Nephron progenitor cell (in vitro differentiated cells): ENCODE measurements at regions not wholly inside any gene's neighbourhood (a gene's known extent, or its start where the extent isn't known, plus 50 kb on each side); places are given as distances from the start of the nearest gene placed in this dataset.

Experiments used
- DNase-seq: peaks from one replicate; pipeline ENCODE4 v3.0.0; 2021
- H3K27ac Mint-ChIP-seq: 2 replicates; pipeline ENCODE4 v1.8.0; 2021; ENCODE audit warnings: mild to moderate bottlenecking, moderate library complexity, mixed read lengths
- H3K27me3 Mint-ChIP-seq: 2 replicates; pipeline ENCODE4 v1.8.0; 2021; ENCODE audit warnings: mild to moderate bottlenecking, low read depth, mixed read lengths; ENCODE audit not compliant: poor library complexity
- H3K36me3 Mint-ChIP-seq: 2 replicates; pipeline ENCODE4 v1.8.0; 2021; ENCODE audit warnings: low read depth, mixed read lengths
- H3K4me1 Mint-ChIP-seq: 2 replicates; pipeline ENCODE4 v1.8.0; 2021; ENCODE audit warnings: mixed read lengths
- H3K4me3 Mint-ChIP-seq: 2 replicates; pipeline ENCODE4 v1.8.0; 2021; ENCODE audit warnings: mild to moderate bottlenecking, moderate library complexity, mixed read lengths
- H3K9me3 Mint-ChIP-seq: 2 replicates; pipeline ENCODE4 v1.8.0; 2021; ENCODE audit warnings: mild to moderate bottlenecking, moderate library complexity, mixed read lengths
- TF ChIP-seq, protein P1 (sequence below): fragments of 200-600 bp; sonication (generic); IDR thresholded peaks from 2 replicates; pipeline ENCODE4 v1.5.0; 2021; ENCODE audit warnings: antibody characterized with exemption

DNA sequence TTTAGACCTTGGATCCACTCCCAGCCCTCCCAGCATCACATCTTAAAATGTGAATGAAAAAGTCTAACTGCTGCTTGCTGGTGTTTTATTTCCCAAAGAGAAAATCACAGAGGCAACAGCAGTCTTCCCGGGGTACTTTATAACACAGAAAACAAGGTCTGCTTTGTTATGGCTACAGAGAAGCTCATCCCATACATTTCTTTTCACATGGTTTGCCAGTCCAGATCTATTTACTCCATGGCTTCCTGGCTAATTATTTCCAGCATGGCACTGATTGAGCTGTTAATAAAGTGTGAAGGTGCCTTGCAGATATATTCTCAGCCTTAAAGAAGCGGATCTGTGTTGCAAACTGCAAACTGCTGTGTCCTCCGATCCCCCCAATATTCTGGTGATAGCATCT is 466.1 kb upstream of the CFAP20DC start:
- TF ChIP-seq, protein P1, sequence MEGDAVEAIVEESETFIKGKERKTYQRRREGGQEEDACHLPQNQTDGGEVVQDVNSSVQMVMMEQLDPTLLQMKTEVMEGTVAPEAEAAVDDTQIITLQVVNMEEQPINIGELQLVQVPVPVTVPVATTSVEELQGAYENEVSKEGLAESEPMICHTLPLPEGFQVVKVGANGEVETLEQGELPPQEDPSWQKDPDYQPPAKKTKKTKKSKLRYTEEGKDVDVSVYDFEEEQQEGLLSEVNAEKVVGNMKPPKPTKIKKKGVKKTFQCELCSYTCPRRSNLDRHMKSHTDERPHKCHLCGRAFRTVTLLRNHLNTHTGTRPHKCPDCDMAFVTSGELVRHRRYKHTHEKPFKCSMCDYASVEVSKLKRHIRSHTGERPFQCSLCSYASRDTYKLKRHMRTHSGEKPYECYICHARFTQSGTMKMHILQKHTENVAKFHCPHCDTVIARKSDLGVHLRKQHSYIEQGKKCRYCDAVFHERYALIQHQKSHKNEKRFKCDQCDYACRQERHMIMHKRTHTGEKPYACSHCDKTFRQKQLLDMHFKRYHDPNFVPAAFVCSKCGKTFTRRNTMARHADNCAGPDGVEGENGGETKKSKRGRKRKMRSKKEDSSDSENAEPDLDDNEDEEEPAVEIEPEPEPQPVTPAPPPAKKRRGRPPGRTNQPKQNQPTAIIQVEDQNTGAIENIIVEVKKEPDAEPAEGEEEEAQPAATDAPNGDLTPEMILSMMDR = no peak
- Mint-ChIP-seq H3K27ac (peak overlapping the region; percentile 87), H3K4me1 (peaks cover 65% of the 10 kb centered on the region), H3K36me3 (no peaks in the 10 kb centered on the region), H3K4me3 (no peak overlapping the region), H3K27me3 (peaks cover 6% of the 10 kb centered on the region), H3K9me3 (no peaks in the 10 kb centered on the region)
- DNase-seq = no peak

DNA sequence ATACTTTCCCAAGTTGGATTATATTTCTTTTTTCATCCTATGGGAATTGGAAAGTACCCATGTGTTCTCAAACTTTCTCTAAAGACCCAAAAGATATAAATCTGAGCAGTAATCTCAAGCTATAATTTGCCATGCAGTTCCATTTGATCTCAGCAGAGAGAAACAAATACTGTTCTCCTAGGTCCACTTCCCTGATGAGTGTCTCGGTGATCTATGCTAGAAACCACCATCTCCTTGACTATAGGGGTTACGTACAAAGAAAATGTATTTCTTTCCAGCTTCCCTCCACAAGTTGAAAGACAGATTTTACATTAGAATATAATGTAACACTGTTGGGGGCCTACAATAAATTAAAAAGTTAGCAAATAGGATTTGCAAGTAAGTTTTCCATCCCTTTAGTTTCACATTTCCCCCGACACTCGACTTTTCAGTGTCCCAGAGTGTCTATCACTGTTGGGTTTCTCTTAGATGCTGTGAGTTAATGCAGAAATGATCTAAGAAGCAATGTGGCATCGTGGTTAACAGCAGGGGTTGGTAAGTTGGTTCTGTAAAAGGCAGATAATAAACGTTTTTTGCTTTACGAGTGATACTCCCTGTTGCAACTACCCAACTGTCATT is 465.1 kb upstream of the CFAP20DC start:
- H3K36me3 Mint-ChIP-seq = no peaks in the 10 kb centered on the region
- TF ChIP-seq, protein P1 = no peak
- H3K27me3 Mint-ChIP-seq = peaks cover 2% of the 10 kb centered on the region
- no peaks in the 10 kb centered on the region for H3K9me3 Mint-ChIP-seq
- H3K27ac Mint-ChIP-seq = peak overlapping the region; percentile 30
- H3K4me1 Mint-ChIP-seq = peaks cover 73% of the 10 kb centered on the region
- H3K4me3 Mint-ChIP-seq = no peak overlapping the region
- no peak for DNase-seq

DNA sequence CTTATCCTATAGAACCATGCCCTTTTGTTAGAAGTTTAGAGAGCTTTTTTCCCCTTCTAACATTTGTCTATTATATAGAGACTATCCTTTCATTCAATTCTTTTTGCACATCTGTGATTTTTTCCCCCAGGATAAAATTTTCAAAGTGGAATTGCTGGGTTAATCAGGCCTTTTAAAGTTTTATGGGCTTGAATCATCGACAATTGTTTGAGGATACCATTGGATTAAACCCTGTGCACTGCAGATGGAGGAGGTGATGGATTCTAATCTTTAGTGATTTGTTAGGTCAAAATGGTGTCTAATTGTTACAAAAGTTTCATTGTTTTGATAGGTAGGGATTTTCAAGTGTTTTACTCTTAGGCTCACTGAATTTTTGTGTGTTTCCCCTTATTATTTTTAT is 463.7 kb upstream of the CFAP20DC start:
- Mint-ChIP-seq H3K36me3 (no peaks in the 10 kb centered on the region), H3K4me3 (no peak overlapping the region), H3K9me3 (no peaks in the 10 kb centered on the region), H3K4me1 (peaks cover 73% of the 10 kb centered on the region), H3K27me3 (peaks cover 2% of the 10 kb centered on the region), H3K27ac (peak overlapping the region; percentile 36)
- TF ChIP-seq, protein P1 = no peak
- DNase-seq = no peak

DNA sequence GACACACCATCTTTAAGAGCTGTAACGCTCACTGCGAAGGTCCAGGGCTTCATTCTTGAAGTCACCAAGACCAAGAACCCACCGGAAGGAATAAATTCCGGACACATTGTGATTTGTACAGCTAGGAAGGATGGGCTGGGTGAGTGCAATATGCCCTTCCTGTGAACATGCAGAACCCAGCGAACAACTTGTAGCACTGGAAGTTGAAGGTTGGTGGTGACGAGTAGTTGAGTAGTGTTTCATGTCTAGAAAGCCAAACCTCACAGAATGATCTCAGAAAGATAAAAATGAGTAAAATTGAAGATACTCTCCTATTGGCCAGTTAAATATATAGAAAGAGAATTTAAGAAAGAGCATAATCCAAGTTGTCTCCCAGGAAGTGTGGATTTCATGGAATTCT is 462.2 kb upstream of the CFAP20DC start:
- H3K27me3 Mint-ChIP-seq = peaks cover 2% of the 10 kb centered on the region
- H3K9me3 Mint-ChIP-seq = no peaks in the 10 kb centered on the region
- peaks cover 63% of the 10 kb centered on the region for H3K4me1 Mint-ChIP-seq
- no peak overlapping the region for H3K27ac Mint-ChIP-seq
- H3K4me3 Mint-ChIP-seq = no peak overlapping the region
- no peak for DNase-seq
- H3K36me3 Mint-ChIP-seq = no peaks in the 10 kb centered on the region
- TF ChIP-seq, protein P1 = no peak

DNA sequence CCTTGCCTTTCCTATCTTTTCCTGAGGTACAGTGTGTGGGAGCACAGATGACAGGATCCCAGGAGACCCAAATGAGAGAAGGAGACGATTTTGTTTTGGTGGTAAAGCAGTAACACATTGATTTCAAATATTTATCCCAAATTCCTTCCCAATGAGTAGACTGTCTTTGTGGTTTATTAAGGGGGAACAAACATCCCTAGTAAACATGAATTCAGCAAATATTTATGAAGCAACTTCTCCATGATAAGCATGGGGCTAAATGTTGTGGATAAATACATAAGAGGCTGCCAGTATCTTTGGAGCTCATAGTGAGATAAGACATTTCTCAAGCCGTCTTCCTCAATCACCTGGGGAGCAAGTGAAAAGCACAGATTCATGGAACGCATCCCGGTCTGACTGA is 460.8 kb upstream of the CFAP20DC start:
- no peaks in the 10 kb centered on the region for H3K36me3 Mint-ChIP-seq
- H3K27me3 Mint-ChIP-seq = peaks cover 2% of the 10 kb centered on the region
- H3K27ac Mint-ChIP-seq = no peak overlapping the region
- H3K4me3 Mint-ChIP-seq = no peak overlapping the region
- no peak for DNase-seq
- H3K4me1 Mint-ChIP-seq = peaks cover 58% of the 10 kb centered on the region
- no peaks in the 10 kb centered on the region for H3K9me3 Mint-ChIP-seq
- TF ChIP-seq, protein P1 = no peak

DNA sequence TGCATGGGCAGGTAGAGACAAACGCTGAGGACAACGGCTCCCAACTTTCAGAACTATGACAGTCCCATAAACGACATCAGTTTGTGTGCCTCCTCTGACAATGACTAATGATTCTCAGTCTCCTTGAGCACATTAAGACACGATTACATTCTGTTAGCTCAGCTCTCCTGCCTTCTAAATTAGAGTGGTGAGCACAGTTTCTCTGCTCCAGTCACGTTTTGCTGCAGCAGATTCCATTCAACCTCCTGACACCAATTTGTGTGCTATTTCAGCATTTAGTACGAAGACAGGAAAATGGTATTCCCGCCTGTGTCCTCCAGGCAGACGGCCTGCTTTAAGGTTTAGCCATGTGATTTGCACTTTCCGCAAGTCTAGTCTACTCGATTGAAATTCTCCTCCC is 458.4 kb upstream of the CFAP20DC start:
- DNase-seq = no peak
- Mint-ChIP-seq H3K27ac (no peak overlapping the region), H3K36me3 (no peaks in the 10 kb centered on the region), H3K27me3 (peaks cover 2% of the 10 kb centered on the region), H3K9me3 (peaks cover 3% of the 10 kb centered on the region), H3K4me3 (no peak overlapping the region), H3K4me1 (peaks cover 42% of the 10 kb centered on the region)
- TF ChIP-seq, protein P1 = no peak
